ENCODE measurements at regions not wholly inside any gene's neighbourhood (a gene's known extent, or its start where the extent isn't known, plus 50 kb on each side); places are given as distances from the start of the nearest gene placed in this dataset.

DNA sequence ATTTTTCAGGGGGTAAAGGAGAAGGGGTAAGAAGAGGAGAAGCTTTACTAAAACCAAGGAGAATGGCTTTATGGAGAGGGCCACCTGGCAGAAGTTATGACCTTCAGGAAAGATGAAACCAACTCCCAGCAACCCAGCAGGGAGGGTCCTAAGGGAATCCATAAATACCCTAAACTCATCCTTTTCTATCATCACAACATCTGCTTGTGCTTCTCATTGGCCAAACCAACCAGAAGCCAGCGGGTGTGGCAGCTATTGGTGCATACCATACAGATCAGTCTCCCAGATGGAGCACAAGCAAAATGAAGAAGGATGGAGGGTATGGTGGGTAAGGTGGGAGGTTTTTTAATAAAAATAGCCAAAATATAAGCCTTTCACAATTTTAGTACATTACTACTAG, 58.5 kb upstream of the ARSJ start:
- TF ChIP-seq YY1 (IDR thresholded peaks at IDR 0.05; ENCODE audit: insufficient read depth, insufficient read length), result no peak
- no peak for TF ChIP-seq ZNF274 (IDR thresholded peaks at IDR 0.05; ENCODE audit: low read depth, low read length)
